AG10803 (cell line): ENCODE measurements at regions not wholly inside any gene's neighbourhood (a gene's known extent, or its start where the extent isn't known, plus 50 kb on each side); places are given as distances from the start of the nearest gene placed in this dataset.
A peak's percentile ranks its signal among the peaks of the same experiment; 100 is the strongest.

Experiments used
- DNase-seq: peaks from one replicate; pipeline ENCODE4 v3.0.0; 2010; ENCODE audit warnings: low read depth
- H3K4me3 ChIP-seq: 2 replicates; pipeline ENCODE4 v1.5.1; 2011; ENCODE audit warnings: mild to moderate bottlenecking, low read length, control low read depth
- CTCF ChIP-seq: conservative IDR thresholded peaks from 2 replicates; pipeline ENCODE4 v1.5.1; 2011; ENCODE audit warnings: mild to moderate bottlenecking, low read length, control low read depth, inconsistent platforms

DNA sequence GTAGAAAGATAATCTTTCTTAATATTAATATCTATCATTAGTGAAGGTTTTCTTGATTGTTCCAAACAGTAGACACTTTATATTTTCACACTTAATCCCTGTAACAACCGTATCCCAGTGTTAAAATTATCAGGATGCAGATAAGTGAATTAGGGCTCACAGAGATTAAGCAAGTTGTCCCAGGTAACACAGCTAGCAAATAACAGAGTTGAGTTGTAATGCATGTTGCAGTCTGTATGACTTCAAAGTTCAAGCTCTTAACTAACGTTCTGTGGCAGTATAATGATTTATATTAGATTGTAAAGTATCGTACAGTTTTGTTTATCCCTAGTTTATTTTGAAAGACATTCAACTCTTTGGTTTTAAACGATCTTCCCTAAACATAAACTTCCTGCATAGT lies 517.5 kb downstream of the TFAP2B start:
- DNase-seq = no peak
- no peak overlapping the region for H3K4me3 ChIP-seq
- no peak for TF ChIP-seq CTCF

- no peak overlapping the region for H3K4me3 ChIP-seq
- no peak for DNase-seq
- TF ChIP-seq CTCF = no peak
These were observed 518.6 kb downstream of the TFAP2B start for GRCh38 chr6:51337277-51337676.

DNA sequence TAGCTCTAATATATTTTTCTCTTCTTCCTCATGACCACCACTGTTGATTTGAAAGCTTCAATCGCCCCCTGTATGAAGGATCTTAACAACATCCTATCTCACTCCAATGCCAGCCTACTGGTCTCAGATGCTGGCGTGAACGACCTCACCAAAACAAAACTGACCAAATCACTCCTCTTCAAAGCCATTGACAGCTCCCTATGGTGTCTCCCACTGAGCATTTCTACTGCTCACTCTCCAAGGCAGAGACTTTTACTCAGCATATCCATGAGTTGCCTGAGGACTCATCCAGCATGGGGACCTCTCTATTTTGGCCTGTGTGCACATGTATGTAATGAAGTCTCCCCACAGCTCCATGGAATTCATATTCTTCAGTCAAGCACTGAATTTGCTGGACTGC lies 520.4 kb downstream of the TFAP2B start:
- DNase-seq = no peak
- TF ChIP-seq CTCF = no peak
- no peak overlapping the region for H3K4me3 ChIP-seq

GRCh38 chr6:51339728-51340127 lies 521.1 kb downstream of the TFAP2B start:
- TF ChIP-seq CTCF = no peak
- no peak for DNase-seq
- no peak overlapping the region for H3K4me3 ChIP-seq

DNA sequence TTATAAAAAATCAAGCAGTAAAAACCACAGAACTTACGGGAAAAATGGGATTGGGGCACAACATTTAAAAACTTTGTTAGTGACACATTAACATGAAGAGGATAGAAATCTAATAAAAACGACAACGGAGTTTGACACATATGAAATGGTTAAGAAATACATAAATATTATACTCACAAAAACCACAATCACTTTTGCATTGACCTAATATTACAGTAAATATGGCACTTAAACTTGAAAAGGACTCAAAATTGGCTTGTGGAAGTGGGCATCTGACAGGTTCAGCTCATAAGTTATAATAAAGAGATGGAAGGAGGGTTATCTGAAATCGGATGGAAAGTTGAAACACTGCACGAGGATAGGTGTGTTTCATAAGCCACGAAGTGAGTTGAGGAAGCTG lies 523.7 kb downstream of the TFAP2B start:
- no peak for TF ChIP-seq CTCF
- DNase-seq = no peak
- H3K4me3 ChIP-seq = no peak overlapping the region

DNA sequence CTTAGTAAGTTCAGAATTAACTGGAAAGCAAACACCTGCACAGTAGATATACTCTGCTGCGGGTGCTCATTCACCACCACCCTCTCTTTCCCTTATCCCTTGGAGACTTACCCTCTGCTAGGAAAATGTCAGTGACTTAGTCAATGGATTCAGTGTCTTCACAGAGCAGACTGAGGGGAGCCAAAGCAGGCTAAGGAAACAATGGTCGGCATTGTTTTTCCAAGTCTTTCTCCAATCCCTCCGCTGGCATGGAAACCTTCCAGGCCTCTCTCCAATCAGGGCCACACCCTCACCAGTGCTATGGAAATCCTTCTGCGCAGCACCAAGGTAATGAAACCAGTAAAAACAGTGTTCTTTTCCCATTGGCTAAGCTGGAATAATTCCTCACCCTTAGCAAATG lies 531.2 kb downstream of the TFAP2B start:
- no peak overlapping the region for H3K4me3 ChIP-seq
- no peak for DNase-seq
- TF ChIP-seq CTCF = no peak

- peak; percentile 50 for TF ChIP-seq CTCF
- no peak overlapping the region for H3K4me3 ChIP-seq
- peak; percentile 13 for DNase-seq
These were observed 531.7 kb downstream of the TFAP2B start for GRCh38 chr6:51350308-51350904.
